Esophagus squamous epithelium (tissue), 5 donors: ENCODE measurements at regions not wholly inside any gene's neighbourhood (a gene's known extent, or its start where the extent isn't known, plus 50 kb on each side); places are given as distances from the start of the nearest gene placed in this dataset.

Experiments
- DNase-seq: peaks from one replicate; lab custom pipeline; 2025; lab: John Stamatoyannopoulos, UW
- H3K27ac ChIP-seq, 4 donors: fragments of 200-600 bp; sonication (generic); one replicate each; pipeline ENCODE4 v1.5.1; 2016 to 2019; ENCODE audit warnings: mild to moderate bottlenecking in 1 of 4
- H3K27me3 ChIP-seq, 4 donors: fragments of 200-600 bp; sonication (generic); 1 replicate in 3 of 4; 2 replicates in 1 of 4; pipeline versions ENCODE4 v1.5.1 to v1.6.0; 2017 to 2021; ENCODE audit warnings: antibody characterized with exemption in 1 of 4
- H3K36me3 ChIP-seq, 3 donors: fragments of 200-600 bp; sonication (generic); one replicate each; pipeline ENCODE4 v1.5.1; 2016 to 2019
- H3K4me1 ChIP-seq, 3 donors: fragments of 200-600 bp; sonication (generic); one replicate each; pipeline ENCODE4 v1.5.1; 2017 to 2019
- H3K4me3 ChIP-seq, 4 donors: fragments of 200-600 bp; sonication (generic); 1 replicate in 3 of 4; 2 replicates in 1 of 4; pipeline ENCODE4 v1.5.1; 2016 to 2019; ENCODE audit warnings: mild to moderate bottlenecking in 2 of 4, moderate library complexity in 1 of 4
- H3K9me3 ChIP-seq, 3 donors: fragments of 200-600 bp; sonication (generic); one replicate each; pipeline ENCODE4 v1.5.1; 2016 to 2019
- CTCF ChIP-seq, 6 experiments: fragments of 450-650 bp in 4 of 6; fragments of 200-600 bp in 2 of 6; sonication (generic) in 2 of 6; IDR thresholded peaks; one replicate each; pipeline ENCODE4 v1.5.1; 2016 to 2019; ENCODE audit warnings: antibody characterized with exemption in 6 of 6, mild to moderate bottlenecking in 4 of 6, moderate library complexity in 4 of 6
- POLR2A ChIP-seq, 4 donors: fragments of 450-650 bp; IDR thresholded peaks; one replicate each; pipeline ENCODE4 v1.6.1; 2017; ENCODE audit warnings: antibody characterized with exemption in 4 of 4, mild to moderate bottlenecking in 4 of 4, moderate library complexity in 3 of 4
- WGBS, 2 donors: methylation state at CpG; one replicate each; pipeline ENCODE4 v1.1.5; 2018; 5-methylcytosine and 5-hydroxymethylcytosine counted together
- intact Hi-C: fragments of 100-400 bp; cut with DNase I; formaldehyde crosslinking; loops from one replicate; pipeline ENCODE4 v1.15.0; 2022
- donor health status: DM: yes; HTN: yes; CAD: no.

- WGBS, 2 donors, result 82 to 84% methylated on average over 4 of the region's 4 CpGs
- no peaks in the 10 kb centered on the region for H3K36me3 ChIP-seq
- no peak for TF ChIP-seq POLR2A (IDR thresholded peaks at IDR 0.05)
- H3K9me3 ChIP-seq, result no peaks in the 10 kb centered on the region
- no peak overlapping the region for H3K27ac ChIP-seq
- no peaks in the 10 kb centered on the region for H3K4me1 ChIP-seq
- no peak overlapping the region for H3K4me3 ChIP-seq
- intact Hi-C loops, result no loop called here
- no peaks in the 10 kb centered on the region for H3K27me3 ChIP-seq
- DNase-seq, result no peak
Measured at GRCh38 chr7:49438281-49438680, 335.2 kb upstream of the VWC2 start.

GRCh38 chr7:49443515-49443914, 329.9 kb upstream of the VWC2 start:
- no peaks in the 10 kb centered on the region for H3K27me3 ChIP-seq
- intact Hi-C loops, result no loop called here
- no peak overlapping the region for H3K4me3 ChIP-seq
- no peaks in the 10 kb centered on the region for H3K36me3 ChIP-seq
- no peak for TF ChIP-seq POLR2A (IDR thresholded peaks at IDR 0.05)
- TF ChIP-seq CTCF (IDR thresholded peaks at IDR 0.05), result no peak
- no peak for DNase-seq
- H3K9me3 ChIP-seq, result no peaks in the 10 kb centered on the region
- no peak overlapping the region for H3K27ac ChIP-seq
- H3K4me1 ChIP-seq, result no peaks in the 10 kb centered on the region
- WGBS, 2 donors, result 72 to 74% methylated on average over 2 of the region's 2 CpGs

- Histone ChIP-seq H3K4me1 (no peaks in the 10 kb centered on the region), H3K9me3 (no peaks in the 10 kb centered on the region), H3K27me3 (no peaks in the 10 kb centered on the region), H3K27ac (no peak overlapping the region), H3K4me3 (no peak overlapping the region), H3K36me3 (no peaks in the 10 kb centered on the region)
- TF ChIP-seq CTCF (IDR thresholded peaks at IDR 0.05) (no peak), POLR2A (IDR thresholded peaks at IDR 0.05) (no peak)
- WGBS, 2 donors, result 70 to 84% methylated on average over 4 to 7 of the region's 16 CpGs
- no peak for DNase-seq
- intact Hi-C loops, result no loop called here
Measured at GRCh38 chr7:49453486-49453885, 320.0 kb upstream of the VWC2 start.

- Histone ChIP-seq H3K27ac (no peak overlapping the region), H3K36me3 (no peaks in the 10 kb centered on the region), H3K4me1 (peaks cover 0 to 16% (median 0%) of the 10 kb centered on the region in 3 donors), H3K4me3 (no peak overlapping the region), H3K9me3 (no peaks in the 10 kb centered on the region), H3K27me3 (no peaks in the 10 kb centered on the region)
- no peak for TF ChIP-seq CTCF (IDR thresholded peaks at IDR 0.05)
- no peak for TF ChIP-seq POLR2A (IDR thresholded peaks at IDR 0.05)
- 31 to 34% methylated on average over 1 of the region's 1 CpG for WGBS, 2 donors
- no peak for DNase-seq
- intact Hi-C loops, result no loop called here
Measured at GRCh38 chr7:49479441-49479840, 294.0 kb upstream of the VWC2 start.

- intact Hi-C loops, result no loop called here
- no peaks in the 10 kb centered on the region for H3K36me3 ChIP-seq
Measured at GRCh38 chr7:49479936-49480544, 293.4 kb upstream of the VWC2 start.

More at GRCh38 chr7:49479936-49480544, 293.4 kb upstream of the VWC2 start:
- DNase-seq, result no peak
- peak overlapping the region in 3 of 4 donors; percentile 10 to 32 (median 23) for H3K27ac ChIP-seq
- H3K4me1 ChIP-seq, result peaks cover 0 to 16% (median 0%) of the 10 kb centered on the region in 3 donors
- TF ChIP-seq CTCF (IDR thresholded peaks at IDR 0.05), result no peak
- TF ChIP-seq POLR2A (IDR thresholded peaks at IDR 0.05), result no peak
- no peaks in the 10 kb centered on the region for H3K27me3 ChIP-seq
- WGBS, 2 donors, result 42 to 45% methylated on average over 4 of the region's 4 CpGs
- no peak overlapping the region for H3K4me3 ChIP-seq
- no peaks in the 10 kb centered on the region for H3K9me3 ChIP-seq
